Stomach (tissue), 4 donors: ENCODE measurements at regions not wholly inside any gene's neighbourhood (a gene's known extent, or its start where the extent isn't known, plus 50 kb on each side); places are given as distances from the start of the nearest gene placed in this dataset.

Experiments used
- CTCF ChIP-seq, 7 experiments: fragments of 450-650 bp in 4 of 7; fragments of 200-600 bp in 3 of 7; sonication (generic) in 3 of 7; IDR thresholded peaks; one replicate each; pipeline ENCODE4 v1.5.1; 2016 to 2019; ENCODE audit warnings: antibody characterized with exemption in 7 of 7, control low read depth in 2 of 7, mild to moderate bottlenecking in 1 of 7
- EP300 ChIP-seq: sonication (generic); formaldehyde crosslinking; IDR thresholded peaks from one replicate; pipeline ENCODE4 v1.6.1; 2017; ENCODE audit warnings: antibody characterized with exemption
- POLR2A ChIP-seq, 4 donors: fragments of 450-650 bp; IDR thresholded peaks; one replicate each; pipeline ENCODE4 v1.6.1; 2016; ENCODE audit warnings: antibody characterized with exemption in 4 of 4, control low read depth in 2 of 4, mild to moderate bottlenecking in 1 of 4, moderate library complexity in 1 of 4
- POLR2AphosphoS5 ChIP-seq, 3 donors: sonication (generic); formaldehyde crosslinking; IDR thresholded peaks; one replicate each; pipeline ENCODE4 v1.6.1; 2016; ENCODE audit warnings: antibody characterized with exemption in 3 of 3

- no peak for TF ChIP-seq CTCF (IDR thresholded peaks at IDR 0.05)
- no peak for TF ChIP-seq POLR2AphosphoS5 (IDR thresholded peaks at IDR 0.05)
- no peak for TF ChIP-seq POLR2A (IDR thresholded peaks at IDR 0.05)
- TF ChIP-seq EP300 = no peak
Measured at GRCh38 chr21:16879479-16879878, 633.4 kb upstream of the CXADR start.
